SK-N-SH (cell line): ENCODE measurements at regions not wholly inside any gene's neighbourhood (a gene's known extent, or its start where the extent isn't known, plus 50 kb on each side); places are given as distances from the start of the nearest gene placed in this dataset.

Experiments
- CTCF ChIA-PET: fragments of 300-600, 350-600 bp; formaldehyde crosslinking; extraction: SDS; loops from one replicate; lab custom pipeline; 2021; lab: Yijun Ruan, JAX
- POLR2A ChIA-PET: fragments of 350-600 bp; sonication (Branson Sonifier 250); formaldehyde crosslinking; extraction: SDS; loops from one replicate; lab custom pipeline; 2020; ENCODE audit warnings: antibody characterized with exemption, inconsistent platforms; lab: Yijun Ruan, JAX
- DNase-seq: peaks from one replicate; pipeline ENCODE4 v3.0.0; 2012
- H2AFZ ChIP-seq: fragments of 200-600 bp; sonication (generic); 2 replicates; pipeline ENCODE4 v1.8.1; 2016; ENCODE audit warnings: antibody characterized with exemption, mild to moderate bottlenecking, low read depth
- H3F3A ChIP-seq: fragments of 200-600 bp; sonication (generic); replicated peaks from 2 replicates; pipeline ENCODE3; 2016; ENCODE audit warnings: antibody characterized with exemption, mild to moderate bottlenecking; ENCODE audit not compliant: insufficient read depth
- H3K27ac ChIP-seq, 2 experiments: fragments of 200-500 bp in 1 of 2; fragments of 200-600 bp in 1 of 2; sonication (Bioruptor generic) in 1 of 2; sonication (generic), shearing (Covaris generic) in 1 of 2; 2 replicates each; pipeline versions ENCODE4 v1.5.1 to v1.6.1; 2014 to 2016; ENCODE audit warnings: low read depth in 2 of 2, inconsistent platforms in 1 of 2, low read length in 1 of 2, mild to moderate bottlenecking in 1 of 2, mixed read lengths in 1 of 2
- H3K27me3 ChIP-seq: fragments of 200-600 bp; sonication (generic), shearing (Covaris generic); 2 replicates; pipeline ENCODE4 v1.6.1; 2016; ENCODE audit warnings: mixed run types; ENCODE audit not compliant: insufficient read depth
- H3K36me3 ChIP-seq, 2 experiments: fragments of 200-500 bp in 1 of 2; fragments of 200-600 bp in 1 of 2; sonication (Bioruptor generic) in 1 of 2; sonication (generic) in 1 of 2; replicated peaks in 1 of 2; 2 replicates each; pipeline versions ENCODE3 to v1.5.1; 2014 to 2016; ENCODE audit warnings: low read length in 1 of 2, mild to moderate bottlenecking in 1 of 2; ENCODE audit not compliant: insufficient read depth in 2 of 2, control insufficient read depth in 1 of 2
- H3K4me1 ChIP-seq, 2 experiments: fragments of 200-500 bp in 1 of 2; fragments of 200-600 bp in 1 of 2; sonication (Bioruptor generic) in 1 of 2; sonication (generic), shearing (Covaris generic) in 1 of 2; 2 replicates each; pipeline versions ENCODE4 v1.5.1 to v1.6.1; 2014 to 2016; ENCODE audit warnings: low read depth in 1 of 2, low read length in 1 of 2, mixed run types in 1 of 2; ENCODE audit not compliant: insufficient read depth in 2 of 2, control insufficient read depth in 1 of 2
- H3K4me2 ChIP-seq: fragments of 200-600 bp; sonication (generic), shearing (Covaris generic); 2 replicates; pipeline ENCODE4 v1.6.1; 2017; ENCODE audit warnings: mixed run types
- H3K4me3 ChIP-seq, 2 experiments: fragments of 200-500 bp in 1 of 2; fragments of 200-600 bp in 1 of 2; sonication (Bioruptor generic) in 1 of 2; sonication (generic), shearing (Covaris generic) in 1 of 2; 2 replicates each; pipeline versions ENCODE4 v1.5.1 to v1.8.1; 2014 to 2016; ENCODE audit warnings: low read depth in 2 of 2, inconsistent platforms in 1 of 2, low read length in 1 of 2, mild to moderate bottlenecking in 1 of 2, mixed read lengths in 1 of 2, moderate library complexity in 1 of 2
- H3K79me2 ChIP-seq: fragments of 200-600 bp; sonication (generic); 2 replicates; pipeline ENCODE4 v1.8.1; 2017; ENCODE audit warnings: mild to moderate bottlenecking; ENCODE audit not compliant: insufficient read depth
- H3K9ac ChIP-seq: fragments of 200-600 bp; sonication (generic); 2 replicates; pipeline ENCODE4 v1.6.1; 2017; ENCODE audit warnings: mixed run types
- H3K9me2 ChIP-seq: fragments of 200-600 bp; sonication (generic); 2 replicates; pipeline ENCODE4 v1.6.1; 2017; ENCODE audit warnings: mixed run types
- H3K9me3 ChIP-seq: fragments of 200-600 bp; sonication (generic); 2 replicates; pipeline ENCODE4 v1.6.1; 2017; ENCODE audit warnings: mixed run types, mild to moderate bottlenecking, moderate library complexity
- H4K20me1 ChIP-seq: fragments of 200-600 bp; sonication (generic); 2 replicates; pipeline ENCODE4 v1.6.1; 2017; ENCODE audit warnings: mild to moderate bottlenecking, mixed run types; ENCODE audit not compliant: insufficient read depth
- ELF1 ChIP-seq: IDR thresholded peaks from 2 replicates; pipeline ENCODE4 v1.4.0; 2012
- EZH2phosphoT487 ChIP-seq: fragments of 200-600 bp; sonication (generic); IDR thresholded peaks from 2 replicates; pipeline ENCODE4 v1.6.1; 2017; ENCODE audit warnings: low read depth, mixed run types, mild to moderate bottlenecking, antibody characterized with exemption, moderate library complexity, borderline replicate concordance
- FOSL2 ChIP-seq: IDR thresholded peaks from 2 replicates; pipeline ENCODE4 v1.4.0; 2012; ENCODE audit warnings: low read depth, mild to moderate bottlenecking, moderate library complexity, borderline replicate concordance
- FOXJ3 ChIP-seq: sonication (generic); formaldehyde crosslinking; IDR thresholded peaks from 2 replicates; pipeline ENCODE4 v1.5.1; 2020; ENCODE audit warnings: mild to moderate bottlenecking, missing genetic modification reagents
- FOXM1 ChIP-seq: IDR thresholded peaks from 2 replicates; pipeline ENCODE4 v1.4.0; 2012; ENCODE audit warnings: low read depth, mild to moderate bottlenecking
- GABPA ChIP-seq: IDR thresholded peaks from 2 replicates; pipeline ENCODE4 v1.4.0; 2012; ENCODE audit warnings: low read depth, mild to moderate bottlenecking
- JUND ChIP-seq: IDR thresholded peaks from 2 replicates; pipeline ENCODE4 v1.4.0; 2012
- MEF2A ChIP-seq: IDR thresholded peaks from 2 replicates; pipeline ENCODE4 v1.4.0; 2012; ENCODE audit warnings: low read depth, borderline replicate concordance
- MXI1 ChIP-seq: IDR thresholded peaks from 2 replicates; pipeline ENCODE4 v1.6.1; 2012; ENCODE audit warnings: mild to moderate bottlenecking, low read depth, low read length, improper control_type of control experiment
- NFIC ChIP-seq: IDR thresholded peaks from 2 replicates; pipeline ENCODE4 v1.4.0; 2012; ENCODE audit warnings: borderline replicate concordance
- NRF1 ChIP-seq: IDR thresholded peaks from 2 replicates; pipeline ENCODE4 v1.6.1; 2012; ENCODE audit warnings: low read depth, mild to moderate bottlenecking, low read length
- POLR2AphosphoS5 ChIP-seq: IDR thresholded peaks from 2 replicates; pipeline ENCODE4 v1.6.1; 2012; ENCODE audit warnings: low read depth, low read length
- RAD21 ChIP-seq: IDR thresholded peaks from 2 replicates; pipeline ENCODE4 v1.6.1; 2012; ENCODE audit warnings: mild to moderate bottlenecking, low read length
- RFX5 ChIP-seq: IDR thresholded peaks from 2 replicates; pipeline ENCODE4 v1.6.1; 2012; ENCODE audit warnings: mild to moderate bottlenecking, improper control_type of control experiment, low read length
- RXRA ChIP-seq: IDR thresholded peaks from 2 replicates; pipeline ENCODE4 v1.4.0; 2012; ENCODE audit warnings: low read depth, mild to moderate bottlenecking, borderline replicate concordance
- SMC3 ChIP-seq: IDR thresholded peaks from 2 replicates; pipeline ENCODE4 v1.6.1; 2012; ENCODE audit warnings: low read depth, low read length, improper control_type of control experiment
- TCF12 ChIP-seq: IDR thresholded peaks from 2 replicates; pipeline ENCODE4 v1.4.0; 2012
- TEAD4 ChIP-seq: IDR thresholded peaks from 2 replicates; pipeline ENCODE4 v1.4.0; 2012; ENCODE audit warnings: mild to moderate bottlenecking, borderline replicate concordance; ENCODE audit not compliant: insufficient read depth
- USF2 ChIP-seq: fragments of 150-350 bp; IDR thresholded peaks from 2 replicates; pipeline ENCODE4 v1.6.1; 2017; ENCODE audit warnings: antibody characterized with exemption, low read length, low read depth, borderline replicate concordance
- YY1 ChIP-seq: IDR thresholded peaks from 2 replicates; pipeline ENCODE4 v1.4.0; 2012; ENCODE audit warnings: low read depth, mild to moderate bottlenecking
- WGBS: methylation state at CpG from one replicate; pipeline ENCODE4 v1.1.6; 2017; ENCODE audit warnings: low lambda C conversion rate; 5-methylcytosine and 5-hydroxymethylcytosine counted together
- TF ChIP-seq, protein P1 (sequence below): IDR thresholded peaks from 2 replicates; pipeline ENCODE4 v1.4.0; 2012; ENCODE audit warnings: low read depth, borderline replicate concordance
- TF ChIP-seq, protein P2 (sequence below): IDR thresholded peaks from 2 replicates; pipeline ENCODE4; 2012

GRCh38 chr5:133789428-133789827, 177.1 kb upstream of the FSTL4 start:
- Histone ChIP-seq H3K9ac (no peak overlapping the region), H3K27ac (no peak overlapping the region), H3K9me2 (no peaks in the 10 kb centered on the region), H3K36me3 (no peaks in the 10 kb centered on the region), H3K9me3 (no peaks in the 10 kb centered on the region)
- TF ChIP-seq POLR2AphosphoS5 (no peak), FOXJ3 (CRISPR knock-in tag) (no peak), GABPA (no peak), RAD21 (no peak), SMC3 (no peak), YY1 (no peak), MEF2A (no peak), MXI1 (no peak)
- TF ChIP-seq, protein P1, sequence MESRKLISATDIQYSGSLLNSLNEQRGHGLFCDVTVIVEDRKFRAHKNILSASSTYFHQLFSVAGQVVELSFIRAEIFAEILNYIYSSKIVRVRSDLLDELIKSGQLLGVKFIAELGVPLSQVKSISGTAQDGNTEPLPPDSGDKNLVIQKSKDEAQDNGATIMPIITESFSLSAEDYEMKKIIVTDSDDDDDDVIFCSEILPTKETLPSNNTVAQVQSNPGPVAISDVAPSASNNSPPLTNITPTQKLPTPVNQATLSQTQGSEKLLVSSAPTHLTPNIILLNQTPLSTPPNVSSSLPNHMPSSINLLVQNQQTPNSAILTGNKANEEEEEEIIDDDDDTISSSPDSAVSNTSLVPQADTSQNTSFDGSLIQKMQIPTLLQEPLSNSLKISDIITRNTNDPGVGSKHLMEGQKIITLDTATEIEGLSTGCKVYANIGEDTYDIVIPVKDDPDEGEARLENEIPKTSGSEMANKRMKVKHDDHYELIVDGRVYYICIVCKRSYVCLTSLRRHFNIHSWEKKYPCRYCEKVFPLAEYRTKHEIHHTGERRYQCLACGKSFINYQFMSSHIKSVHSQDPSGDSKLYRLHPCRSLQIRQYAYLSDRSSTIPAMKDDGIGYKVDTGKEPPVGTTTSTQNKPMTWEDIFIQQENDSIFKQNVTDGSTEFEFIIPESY, result no peak
- TF ChIP-seq, protein P2, sequence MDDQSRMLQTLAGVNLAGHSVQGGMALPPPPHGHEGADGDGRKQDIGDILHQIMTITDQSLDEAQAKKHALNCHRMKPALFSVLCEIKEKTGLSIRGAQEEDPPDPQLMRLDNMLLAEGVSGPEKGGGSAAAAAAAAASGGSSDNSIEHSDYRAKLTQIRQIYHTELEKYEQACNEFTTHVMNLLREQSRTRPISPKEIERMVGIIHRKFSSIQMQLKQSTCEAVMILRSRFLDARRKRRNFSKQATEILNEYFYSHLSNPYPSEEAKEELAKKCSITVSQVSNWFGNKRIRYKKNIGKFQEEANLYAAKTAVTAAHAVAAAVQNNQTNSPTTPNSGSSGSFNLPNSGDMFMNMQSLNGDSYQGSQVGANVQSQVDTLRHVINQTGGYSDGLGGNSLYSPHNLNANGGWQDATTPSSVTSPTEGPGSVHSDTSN, result no peak
- TF ChIP-seq, all 33 proteins: peak for 0
- no peaks in the 10 kb centered on the region for H4K20me1 ChIP-seq
- POLR2A ChIA-PET, result no interaction called here
- CTCF ChIA-PET, result no interaction called here
- H3K4me1 ChIP-seq, result no peaks in the 10 kb centered on the region
- no peaks in the 10 kb centered on the region for H3F3A ChIP-seq
- no peak overlapping the region for H3K4me3 ChIP-seq
- no peak for DNase-seq
- H2AFZ ChIP-seq, result no peak overlapping the region
- no peaks in the 10 kb centered on the region for H3K79me2 ChIP-seq
- H3K27me3 ChIP-seq, result no peaks in the 10 kb centered on the region; the same call in 1 of the 2 replicates
- 51% methylated on average over 3 of the region's 3 CpGs for WGBS
- no peak overlapping the region for H3K4me2 ChIP-seq

GRCh38 chr5:133788121-133788520, 175.8 kb upstream of the FSTL4 start:
- H3F3A ChIP-seq, result no peaks in the 10 kb centered on the region
- H3K9ac ChIP-seq, result no peak overlapping the region
- H4K20me1 ChIP-seq, result no peaks in the 10 kb centered on the region
- WGBS, result 48% methylated on average over 9 of the region's 11 CpGs
- no peak overlapping the region for H3K4me3 ChIP-seq
- H3K4me2 ChIP-seq, result no peak overlapping the region
- ChIA-PET CTCF (interaction anchor here (0.6 kb wide), 1 partner anchor 18 kb away, joined by 3 read pairs; no protein-coding TSS in a partner anchor), POLR2A (no interaction called here)
- no peaks in the 10 kb centered on the region for H3K36me3 ChIP-seq
- no peaks in the 10 kb centered on the region for H3K4me1 ChIP-seq
- H3K9me2 ChIP-seq, result no peaks in the 10 kb centered on the region
- TF ChIP-seq FOXJ3 (CRISPR knock-in tag), result no peak
- no peaks in the 10 kb centered on the region for H3K9me3 ChIP-seq
- no peaks in the 10 kb centered on the region; the same call in 1 of the 2 replicates for H3K27me3 ChIP-seq
- no peak overlapping the region for H3K27ac ChIP-seq
- H3K79me2 ChIP-seq, result no peaks in the 10 kb centered on the region
- no peak overlapping the region for H2AFZ ChIP-seq
- no peak for DNase-seq

DNA sequence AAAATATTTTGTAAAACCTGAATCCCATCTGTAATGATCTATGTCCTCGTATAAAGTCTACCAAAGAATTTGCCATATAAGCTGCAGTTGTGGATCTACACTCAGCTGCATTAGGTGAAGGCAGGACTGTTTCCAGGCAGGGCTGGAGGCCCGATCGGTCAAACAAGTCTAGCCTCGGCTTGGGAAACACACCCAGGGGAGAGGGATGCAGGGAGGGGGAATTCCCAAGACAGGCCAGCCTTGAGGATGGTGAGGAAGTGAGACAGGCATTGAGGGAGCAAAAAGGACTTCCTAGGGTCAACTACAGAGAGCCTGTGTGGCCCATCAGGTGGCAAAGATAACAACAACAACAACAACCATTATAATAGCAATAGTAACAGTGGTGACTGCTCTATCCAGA, 174.1 kb upstream of the FSTL4 start:
- no peak overlapping the region for H2AFZ ChIP-seq
- DNase-seq, result no peak
- no peaks in the 10 kb centered on the region for H3K79me2 ChIP-seq
- ChIA-PET CTCF (no interaction called here), POLR2A (no interaction called here)
- 22% methylated on average over 4 of the region's 4 CpGs for WGBS
- H3K27ac ChIP-seq, result no peak overlapping the region
- no peaks in the 10 kb centered on the region for H3F3A ChIP-seq
- H3K9me2 ChIP-seq, result no peaks in the 10 kb centered on the region
- no peaks in the 10 kb centered on the region for H4K20me1 ChIP-seq
- no peaks in the 10 kb centered on the region for H3K9me3 ChIP-seq
- H3K4me1 ChIP-seq, result no peaks in the 10 kb centered on the region
- H3K4me3 ChIP-seq, result no peak overlapping the region
- H3K4me2 ChIP-seq, result no peak overlapping the region
- H3K27me3 ChIP-seq, result no peaks in the 10 kb centered on the region; the same call in 1 of the 2 replicates
- no peak overlapping the region for H3K9ac ChIP-seq
- H3K36me3 ChIP-seq, result no peaks in the 10 kb centered on the region
- TF ChIP-seq FOSL2, result no peak
- no peak for TF ChIP-seq NRF1
- TF ChIP-seq USF2, result no peak
- no peak for TF ChIP-seq ELF1
- TF ChIP-seq FOXM1, result no peak
- TF ChIP-seq SMC3, result no peak
- TF ChIP-seq NFIC, result no peak
- no peak for TF ChIP-seq EZH2phosphoT487
- no peak for TF ChIP-seq TCF12
- no peak for TF ChIP-seq RFX5
- no peak for TF ChIP-seq JUND
- TF ChIP-seq RXRA, result no peak
- no peak for TF ChIP-seq TEAD4
